SU-DHL-6 (cell line): ENCODE measurements at regions not wholly inside any gene's neighbourhood (a gene's known extent, or its start where the extent isn't known, plus 50 kb on each side); places are given as distances from the start of the nearest gene placed in this dataset.

Source experiments
- H2AFZ ChIP-seq: fragments of 200-600 bp; sonication (generic); 2 replicates; pipeline ENCODE4 v1.6.1; 2014; ENCODE audit warnings: low read depth, mild to moderate bottlenecking, moderate library complexity, mixed read lengths, antibody characterized with exemption, low read length; ENCODE audit not compliant: severe bottlenecking
- H3F3A ChIP-seq: fragments of 200-600 bp; shearing (Covaris generic); 2 replicates; pipeline ENCODE4 v1.6.0; 2016; ENCODE audit warnings: antibody characterized with exemption, mild to moderate bottlenecking; ENCODE audit not compliant: insufficient read depth
- H3K27ac ChIP-seq: fragments of 200-600 bp; sonication (generic); 2 replicates; pipeline ENCODE4 v1.5.1; 2016; ENCODE audit warnings: low read depth, mild to moderate bottlenecking, low read length, moderate library complexity, mixed read lengths
- H3K27me3 ChIP-seq: fragments of 200-600 bp; sonication (generic), shearing (Covaris generic); 2 replicates; pipeline ENCODE4 v1.6.0; 2014; ENCODE audit warnings: mild to moderate bottlenecking, low read length
- H3K36me3 ChIP-seq: fragments of 200-600 bp; sonication (generic); 2 replicates; pipeline ENCODE4 v1.6.1; 2014; ENCODE audit warnings: mild to moderate bottlenecking, low read length, mixed read lengths
- H3K4me2 ChIP-seq: fragments of 300-600, 200-600 bp; shearing (Covaris generic), sonication (generic); 2 replicates; pipeline ENCODE4 v1.6.0; 2014; ENCODE audit warnings: low read length, low read depth, mild to moderate bottlenecking; ENCODE audit not compliant: poor library complexity, severe bottlenecking
- H3K4me3 ChIP-seq: fragments of 200-600 bp; sonication (generic); 2 replicates; pipeline ENCODE4 v1.5.1; 2014; ENCODE audit warnings: antibody characterized with exemption, low read length, mild to moderate bottlenecking, mixed read lengths; ENCODE audit not compliant: insufficient read depth, poor library complexity, severe bottlenecking
- H3K79me2 ChIP-seq: fragments of 200-600 bp; sonication (generic); 2 replicates; pipeline ENCODE4 v1.6.1; 2014; ENCODE audit warnings: mild to moderate bottlenecking, low read length, moderate library complexity; ENCODE audit not compliant: insufficient read depth
- H3K9ac ChIP-seq: fragments of 200-600 bp; sonication (generic); 2 replicates; pipeline ENCODE4 v1.7.0; 2014; ENCODE audit warnings: mild to moderate bottlenecking, low read length
- H3K9me2 ChIP-seq: fragments of 200-600 bp; sonication (generic); replicated peaks from 2 replicates; pipeline ENCODE4 v1.6.1; 2014; ENCODE audit warnings: low read length; ENCODE audit not compliant: insufficient read depth
- H3K9me3 ChIP-seq: fragments of 200-600 bp; sonication (generic); 2 replicates; pipeline ENCODE4 v1.6.1; 2014; ENCODE audit warnings: low read length, mixed read lengths; ENCODE audit not compliant: insufficient read depth
- H4K20me1 ChIP-seq: fragments of 200-600 bp; sonication (generic); 2 replicates; pipeline ENCODE4 v1.6.1; 2014; ENCODE audit warnings: low read depth, mild to moderate bottlenecking, antibody characterized with exemption, low read length, moderate library complexity, mixed read lengths
- CTCF ChIP-seq: fragments of 200-600 bp; sonication (generic); IDR thresholded peaks from one replicate; pipeline ENCODE4 v1.5.1; 2017; ENCODE audit warnings: antibody characterized with exemption, mild to moderate bottlenecking, low read length, moderate library complexity; ENCODE audit not compliant: insufficient read depth, poor library complexity, severe bottlenecking
- EZH2phosphoT487 ChIP-seq: fragments of 200-600 bp; sonication (generic), shearing (Covaris generic); conservative IDR thresholded peaks from 2 replicates; pipeline ENCODE4 v1.6.1; 2018; ENCODE audit warnings: mild to moderate bottlenecking, antibody characterized with exemption, low read length, moderate library complexity, mixed read lengths

GRCh38 chr5:60263346-60263745 is 369.8 kb upstream of the PDE4D start:
- no peaks in the 10 kb centered on the region for H3K9me2 ChIP-seq
- no peak overlapping the region for H3K9ac ChIP-seq
- no peaks in the 10 kb centered on the region for H3K9me3 ChIP-seq
- H3K4me2 ChIP-seq, result no peak overlapping the region
- no peaks in the 10 kb centered on the region for H3K36me3 ChIP-seq
- no peak overlapping the region for H3K27ac ChIP-seq
- no peak overlapping the region for H3K4me3 ChIP-seq
- no peak for TF ChIP-seq CTCF
- TF ChIP-seq EZH2phosphoT487, result no peak
- H3K79me2 ChIP-seq, result no peaks in the 10 kb centered on the region
- H4K20me1 ChIP-seq, result no peaks in the 10 kb centered on the region
- H3K27me3 ChIP-seq, result no peaks in the 10 kb centered on the region
- H3F3A ChIP-seq, result no peaks in the 10 kb centered on the region
- H2AFZ ChIP-seq, result no peak overlapping the region

- Histone ChIP-seq H3K9me3 (no peaks in the 10 kb centered on the region), H3F3A (no peaks in the 10 kb centered on the region), H3K27ac (no peak overlapping the region), H3K36me3 (no peaks in the 10 kb centered on the region), H3K9me2 (no peaks in the 10 kb centered on the region), H3K79me2 (no peaks in the 10 kb centered on the region), H3K27me3 (no peaks in the 10 kb centered on the region), H4K20me1 (no peaks in the 10 kb centered on the region), H3K9ac (no peak overlapping the region), H2AFZ (no peak overlapping the region), H3K4me3 (no peak overlapping the region), H3K4me2 (no peak overlapping the region)
- TF ChIP-seq EZH2phosphoT487 (no peak), CTCF (no peak)
Observed at GRCh38 chr5:60262576-60263295, 369.2 kb upstream of the PDE4D start.

DNA sequence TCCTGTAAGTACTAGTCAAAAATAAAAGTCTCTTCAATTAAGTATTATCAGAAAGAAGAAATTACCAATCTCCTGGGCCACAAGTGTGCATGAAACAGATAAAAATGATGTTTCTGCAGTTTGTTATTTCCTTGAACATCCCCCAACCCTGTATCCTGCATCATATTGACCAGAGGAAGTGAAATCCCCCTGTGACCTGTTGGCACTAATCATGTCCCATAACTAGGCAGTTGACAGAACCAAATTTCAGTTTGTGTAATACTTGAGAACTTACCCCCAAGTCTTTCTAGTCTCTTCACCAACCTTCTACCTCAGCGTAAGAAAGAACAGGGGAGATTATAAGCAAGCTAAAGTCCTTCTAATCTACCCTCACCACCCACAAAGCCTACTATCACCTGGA is 368.2 kb upstream of the PDE4D start:
- no peak overlapping the region for H2AFZ ChIP-seq
- no peaks in the 10 kb centered on the region for H3K27me3 ChIP-seq
- H3K9ac ChIP-seq, result no peak overlapping the region
- TF ChIP-seq CTCF, result no peak
- no peak for TF ChIP-seq EZH2phosphoT487
- no peaks in the 10 kb centered on the region for H3K36me3 ChIP-seq
- no peaks in the 10 kb centered on the region for H3K79me2 ChIP-seq
- no peaks in the 10 kb centered on the region for H3K9me2 ChIP-seq
- H3K4me3 ChIP-seq, result no peak overlapping the region
- H3F3A ChIP-seq, result no peaks in the 10 kb centered on the region
- H3K27ac ChIP-seq, result no peak overlapping the region
- H3K9me3 ChIP-seq, result no peaks in the 10 kb centered on the region
- no peak overlapping the region for H3K4me2 ChIP-seq
- H4K20me1 ChIP-seq, result no peaks in the 10 kb centered on the region
